ENCODE measurements at regions not wholly inside any gene's neighbourhood (a gene's known extent, or its start where the extent isn't known, plus 50 kb on each side); places are given as distances from the start of the nearest gene placed in this dataset.
"Not testable (repeated sequence)": the region's sequence is repeated elsewhere in the genome, so short reads cannot be mapped to it uniquely, and the experiment has no call there.

- DNase-seq = no peak
Measured at GRCh38 chr14:53448682-53449081, 295.6 kb upstream of the DDHD1 start.

- no peak for DNase-seq
Measured at GRCh38 chr14:53444677-53445312, 291.7 kb upstream of the DDHD1 start.

- DNase-seq = no peak
Measured at GRCh38 chr14:53441789-53442188, 288.7 kb upstream of the DDHD1 start.

GRCh38 chr14:53437858-53438257 is 284.7 kb upstream of the DDHD1 start:
- no peak for DNase-seq

- peak; percentile 10 for DNase-seq
Measured at GRCh38 chr14:53432378-53432802, 279.3 kb upstream of the DDHD1 start.

- no peak for DNase-seq
Measured at GRCh38 chr14:53430870-53431269, 277.7 kb upstream of the DDHD1 start.

GRCh38 chr14:53412819-53413675 is 259.9 kb upstream of the DDHD1 start:
- no peak for DNase-seq

- no peak for DNase-seq
Measured at GRCh38 chr14:53411125-53411524, 258.0 kb upstream of the DDHD1 start.

GRCh38 chr14:53409969-53410368 is 256.8 kb upstream of the DDHD1 start:
- no peak for DNase-seq

GRCh38 chr14:53409289-53409688 is 256.2 kb upstream of the DDHD1 start:
- DNase-seq = no peak

- DNase-seq = no peak
Measured at GRCh38 chr14:53408175-53408879, 255.2 kb upstream of the DDHD1 start.

- DNase-seq = no peak
Measured at GRCh38 chr14:53406519-53406918, 253.4 kb upstream of the DDHD1 start.

- no peak for DNase-seq
Measured at GRCh38 chr14:53401646-53402045, 248.5 kb upstream of the DDHD1 start.

GRCh38 chr14:53399057-53399456 is 245.9 kb upstream of the DDHD1 start:
- no peak for DNase-seq

GRCh38 chr14:53398616-53399015 is 245.5 kb upstream of the DDHD1 start:
- no peak for DNase-seq

GRCh38 chr14:53395267-53395666 is 242.1 kb upstream of the DDHD1 start:
- DNase-seq = not testable (repeated sequence)

GRCh38 chr14:53391631-53392285 is 238.6 kb upstream of the DDHD1 start:
- DNase-seq = no peak

GRCh38 chr14:53391156-53391555 is 238.0 kb upstream of the DDHD1 start:
- DNase-seq = no peak

GRCh38 chr14:53390008-53390407 is 236.9 kb upstream of the DDHD1 start:
- no peak for DNase-seq

GRCh38 chr14:53389202-53389601 is 236.1 kb upstream of the DDHD1 start:
- DNase-seq = no peak

- DNase-seq = no peak
Measured at GRCh38 chr14:53386362-53386761, 233.2 kb upstream of the DDHD1 start.

GRCh38 chr14:53384536-53384935 is 231.4 kb upstream of the DDHD1 start:
- DNase-seq = no peak

- no peak for DNase-seq
Measured at GRCh38 chr14:53384073-53384472, 230.9 kb upstream of the DDHD1 start.
